Fibroblast of skin of right biceps (primary cell): ENCODE measurements at regions not wholly inside any gene's neighbourhood (a gene's known extent, or its start where the extent isn't known, plus 50 kb on each side); places are given as distances from the start of the nearest gene placed in this dataset.
A peak's percentile ranks its signal among the peaks of the same experiment; 100 is the strongest.

Experiments used
- DNase-seq: peaks from one replicate; pipeline ENCODE4 v3.0.0-alpha.2; 2013

GRCh38 chr11:32039149-32039548 is 51.7 kb upstream of the RCN1 start:
- DNase-seq = no peak

GRCh38 chr11:32034680-32035079 is 56.2 kb upstream of the RCN1 start:
- DNase-seq = peak; percentile 77

GRCh38 chr11:32034149-32034548 is 56.7 kb upstream of the RCN1 start:
- DNase-seq = peak; percentile 99

GRCh38 chr11:32033491-32033890 is 57.4 kb upstream of the RCN1 start:
- peak; percentile 61 for DNase-seq

- DNase-seq = peak; percentile 9
These were observed 57.8 kb upstream of the RCN1 start for GRCh38 chr11:32033067-32033466.

- peak; percentile 40 for DNase-seq
These were observed 58.4 kb upstream of the RCN1 start for GRCh38 chr11:32032478-32032877.

GRCh38 chr11:32032052-32032451 is 58.8 kb upstream of the RCN1 start:
- DNase-seq = no peak

GRCh38 chr11:32030875-32031503 is 59.9 kb upstream of the RCN1 start:
- DNase-seq = no peak

- peak; percentile 66 for DNase-seq
These were observed 61.2 kb upstream of the RCN1 start for GRCh38 chr11:32029721-32030120.

GRCh38 chr11:32028201-32028600 is 62.7 kb upstream of the RCN1 start:
- no peak for DNase-seq

GRCh38 chr11:32026766-32027165 is 64.1 kb upstream of the RCN1 start:
- DNase-seq = no peak

GRCh38 chr11:32024948-32025347 is 65.9 kb upstream of the RCN1 start:
- DNase-seq = no peak

- DNase-seq = no peak
These were observed 67.2 kb upstream of the RCN1 start for GRCh38 chr11:32023370-32024305.

- DNase-seq = no peak
These were observed 72.2 kb upstream of the RCN1 start for GRCh38 chr11:32018672-32019071.

- no peak for DNase-seq
These were observed 74.8 kb upstream of the RCN1 start for GRCh38 chr11:32016111-32016510.

GRCh38 chr11:32015427-32015826 is 75.4 kb upstream of the RCN1 start:
- no peak for DNase-seq

GRCh38 chr11:32013603-32014002 is 77.3 kb upstream of the RCN1 start:
- DNase-seq = no peak

GRCh38 chr11:32012049-32012448 is 78.8 kb upstream of the RCN1 start:
- DNase-seq = no peak

- no peak for DNase-seq
These were observed 81.9 kb upstream of the RCN1 start for GRCh38 chr11:32008880-32009551.

GRCh38 chr11:32006799-32007388 is 84.0 kb upstream of the RCN1 start:
- DNase-seq = peak; percentile 49

GRCh38 chr11:32005786-32006416 is 85.0 kb upstream of the RCN1 start:
- peak; percentile 61 for DNase-seq

GRCh38 chr11:32003335-32003734 is 87.5 kb upstream of the RCN1 start:
- no peak for DNase-seq

GRCh38 chr11:32002311-32002710 is 88.6 kb upstream of the RCN1 start:
- DNase-seq = peak; percentile 35
